K562 (cell line): ENCODE measurements at regions not wholly inside any gene's neighbourhood (a gene's known extent, or its start where the extent isn't known, plus 50 kb on each side); places are given as distances from the start of the nearest gene placed in this dataset.
A peak's percentile ranks its signal among the peaks of the same experiment; 100 is the strongest.

Experiments used
- CC2D1A ChIP-seq: fragments of 450-650 bp; IDR thresholded peaks from 2 replicates; pipeline ENCODE4 v1.6.1; 2017; ENCODE audit warnings: mild to moderate bottlenecking
- E2F3 ChIP-seq: fragments of 250-450 bp; sonication (Bioruptor Pico); IDR thresholded peaks from 2 replicates; pipeline ENCODE4 v1.4.0; 2020; ENCODE audit warnings: mild to moderate bottlenecking
- GATA2 ChIP-seq: sonication (generic); formaldehyde crosslinking; IDR thresholded peaks from 2 replicates; pipeline ENCODE4 v1.4.0; 2020; ENCODE audit warnings: mild to moderate bottlenecking, missing genetic modification reagents
- MAZ ChIP-seq, 2 experiments: fragments of 450-650 bp in 1 of 2; sonication (generic) in 1 of 2; formaldehyde crosslinking; IDR thresholded peaks in 1 of 2; conservative IDR thresholded peaks in 1 of 2; 2 replicates each; pipeline versions ENCODE4 v1.4.0 to v1.5.0; 2020; ENCODE audit warnings: mild to moderate bottlenecking in 1 of 2, missing genetic modification reagents in 1 of 2
- STAG1 ChIP-seq: sonication (generic); formaldehyde crosslinking; IDR thresholded peaks from 2 replicates; pipeline ENCODE4 v1.5.0; 2020; ENCODE audit warnings: missing genetic modification reagents, borderline replicate concordance
- TEAD1 ChIP-seq, 2 experiments: fragments of 450-650 bp in 1 of 2; sonication (generic) in 1 of 2; formaldehyde crosslinking; IDR thresholded peaks; 2 replicates each; pipeline versions ENCODE4 v1.4.0 to v1.8.0; 2020 to 2022; ENCODE audit warnings: mild to moderate bottlenecking in 2 of 2, missing genetic modification reagents in 1 of 2
- TF ChIP-seq, protein P1 (sequence below), 2 experiments: fragments of 450-650 bp; IDR thresholded peaks; 2 replicates each; pipeline ENCODE4 v1.6.1; 2018; ENCODE audit warnings: mild to moderate bottlenecking in 2 of 2, low read depth in 1 of 2; ENCODE audit not compliant: partially characterized antibody in 2 of 2

DNA sequence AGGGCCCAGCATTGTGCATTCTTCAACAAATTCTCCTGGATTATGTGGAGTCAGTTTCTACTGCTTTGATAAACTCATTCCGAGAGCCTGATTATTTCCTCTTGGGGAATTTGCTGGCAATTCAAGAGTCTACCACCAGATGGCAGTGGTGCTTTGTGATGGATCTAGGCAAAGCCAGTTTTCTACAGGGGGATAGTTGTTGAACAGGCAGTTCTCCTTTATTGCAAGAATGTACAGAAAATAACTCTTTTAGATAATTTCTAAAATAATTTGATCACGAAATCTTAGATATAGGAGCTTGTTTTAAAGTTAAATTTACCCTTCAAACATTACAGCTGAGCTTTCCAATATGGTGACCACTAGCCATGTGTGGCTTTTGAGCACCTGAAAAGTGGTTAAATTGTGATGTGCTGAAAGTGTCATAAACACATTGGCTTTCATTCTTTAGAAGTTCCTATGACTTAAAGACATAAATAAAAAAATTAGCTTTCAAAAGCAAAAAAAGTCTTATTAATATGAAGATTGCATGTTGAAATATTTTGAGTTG, 66.7 kb upstream of the HAAO start (continued):
- TF ChIP-seq, protein P1, sequence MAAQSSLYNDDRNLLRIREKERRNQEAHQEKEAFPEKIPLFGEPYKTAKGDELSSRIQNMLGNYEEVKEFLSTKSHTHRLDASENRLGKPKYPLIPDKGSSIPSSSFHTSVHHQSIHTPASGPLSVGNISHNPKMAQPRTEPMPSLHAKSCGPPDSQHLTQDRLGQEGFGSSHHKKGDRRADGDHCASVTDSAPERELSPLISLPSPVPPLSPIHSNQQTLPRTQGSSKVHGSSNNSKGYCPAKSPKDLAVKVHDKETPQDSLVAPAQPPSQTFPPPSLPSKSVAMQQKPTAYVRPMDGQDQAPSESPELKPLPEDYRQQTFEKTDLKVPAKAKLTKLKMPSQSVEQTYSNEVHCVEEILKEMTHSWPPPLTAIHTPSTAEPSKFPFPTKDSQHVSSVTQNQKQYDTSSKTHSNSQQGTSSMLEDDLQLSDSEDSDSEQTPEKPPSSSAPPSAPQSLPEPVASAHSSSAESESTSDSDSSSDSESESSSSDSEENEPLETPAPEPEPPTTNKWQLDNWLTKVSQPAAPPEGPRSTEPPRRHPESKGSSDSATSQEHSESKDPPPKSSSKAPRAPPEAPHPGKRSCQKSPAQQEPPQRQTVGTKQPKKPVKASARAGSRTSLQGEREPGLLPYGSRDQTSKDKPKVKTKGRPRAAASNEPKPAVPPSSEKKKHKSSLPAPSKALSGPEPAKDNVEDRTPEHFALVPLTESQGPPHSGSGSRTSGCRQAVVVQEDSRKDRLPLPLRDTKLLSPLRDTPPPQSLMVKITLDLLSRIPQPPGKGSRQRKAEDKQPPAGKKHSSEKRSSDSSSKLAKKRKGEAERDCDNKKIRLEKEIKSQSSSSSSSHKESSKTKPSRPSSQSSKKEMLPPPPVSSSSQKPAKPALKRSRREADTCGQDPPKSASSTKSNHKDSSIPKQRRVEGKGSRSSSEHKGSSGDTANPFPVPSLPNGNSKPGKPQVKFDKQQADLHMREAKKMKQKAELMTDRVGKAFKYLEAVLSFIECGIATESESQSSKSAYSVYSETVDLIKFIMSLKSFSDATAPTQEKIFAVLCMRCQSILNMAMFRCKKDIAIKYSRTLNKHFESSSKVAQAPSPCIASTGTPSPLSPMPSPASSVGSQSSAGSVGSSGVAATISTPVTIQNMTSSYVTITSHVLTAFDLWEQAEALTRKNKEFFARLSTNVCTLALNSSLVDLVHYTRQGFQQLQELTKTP (IDR thresholded peaks at IDR 0.05; ENCODE audit: low read depth in 1 of 2, partially characterized antibody in 2 of 2): peak in 1 of 2 experiments; percentile 74
- TF ChIP-seq STAG1 (CRISPR knock-in tag): peak; percentile 23; the same call in 1 of the 2 replicates
- peak in 1 of 2 experiments; percentile 44; a peak in 1 of 4 replicates for TF ChIP-seq MAZ (CRISPR knock-in tag; conservative IDR thresholded peaks at IDR 0.05 in 1 of 2, IDR thresholded peaks at IDR 0.05 in 1 of 2)
- no peak for TF ChIP-seq GATA2
- peak; percentile 67; the same call in 1 of the 2 replicates for TF ChIP-seq CC2D1A
- TF ChIP-seq TEAD1 (CRISPR knock-in tag; IDR thresholded peaks at IDR 0.05): 0 out of 4 replicates have a peak, but pooled peaks of 1 of the 2 experiments have one; percentile 34
- TF ChIP-seq E2F3 (CRISPR knock-in tag): no peak
